Stomach (tissue), 4 donors: ENCODE measurements at regions not wholly inside any gene's neighbourhood (a gene's known extent, or its start where the extent isn't known, plus 50 kb on each side); places are given as distances from the start of the nearest gene placed in this dataset.

Source experiments
- CTCF ChIP-seq, 7 experiments: fragments of 450-650 bp in 4 of 7; fragments of 200-600 bp in 3 of 7; sonication (generic) in 3 of 7; IDR thresholded peaks; one replicate each; pipeline ENCODE4 v1.5.1; 2016 to 2019; ENCODE audit warnings: antibody characterized with exemption in 7 of 7, control low read depth in 2 of 7, mild to moderate bottlenecking in 1 of 7
- EP300 ChIP-seq: sonication (generic); formaldehyde crosslinking; IDR thresholded peaks from one replicate; pipeline ENCODE4 v1.6.1; 2017; ENCODE audit warnings: antibody characterized with exemption
- POLR2A ChIP-seq, 4 donors: fragments of 450-650 bp; IDR thresholded peaks; one replicate each; pipeline ENCODE4 v1.6.1; 2016; ENCODE audit warnings: antibody characterized with exemption in 4 of 4, control low read depth in 2 of 4, mild to moderate bottlenecking in 1 of 4, moderate library complexity in 1 of 4
- POLR2AphosphoS5 ChIP-seq, 3 donors: sonication (generic); formaldehyde crosslinking; IDR thresholded peaks; one replicate each; pipeline ENCODE4 v1.6.1; 2016; ENCODE audit warnings: antibody characterized with exemption in 3 of 3

DNA sequence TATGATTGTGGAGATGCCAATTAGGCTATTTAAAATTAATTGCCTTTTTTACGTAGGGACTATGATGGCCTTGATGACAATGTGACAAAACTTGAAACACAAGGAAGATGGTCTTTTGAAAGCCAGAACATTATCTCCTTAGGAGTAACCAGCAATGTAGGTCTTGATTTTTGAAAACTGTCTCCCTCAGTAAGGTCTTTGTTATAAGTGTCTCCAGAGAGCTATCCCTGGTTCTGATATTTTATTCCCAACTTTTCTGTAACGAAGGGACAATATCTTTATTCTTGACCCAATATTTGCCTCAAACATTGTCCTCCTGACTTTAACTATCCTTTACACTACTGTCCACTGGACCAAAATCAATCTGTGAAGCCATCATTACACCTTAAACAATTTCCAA is 493.2 kb downstream of the CCDC85A start:
- TF ChIP-seq EP300 (no peak), CTCF (IDR thresholded peaks at IDR 0.05) (no peak), POLR2A (IDR thresholded peaks at IDR 0.05) (no peak), POLR2AphosphoS5 (IDR thresholded peaks at IDR 0.05) (no peak)
